SU-DHL-6 (cell line): ENCODE measurements at regions not wholly inside any gene's neighbourhood (a gene's known extent, or its start where the extent isn't known, plus 50 kb on each side); places are given as distances from the start of the nearest gene placed in this dataset.

Experiments used
- H2AFZ ChIP-seq: fragments of 200-600 bp; sonication (generic); 2 replicates; pipeline ENCODE4 v1.6.1; 2014; ENCODE audit warnings: low read depth, mild to moderate bottlenecking, moderate library complexity, mixed read lengths, antibody characterized with exemption, low read length; ENCODE audit not compliant: severe bottlenecking
- H3F3A ChIP-seq: fragments of 200-600 bp; shearing (Covaris generic); 2 replicates; pipeline ENCODE4 v1.6.0; 2016; ENCODE audit warnings: antibody characterized with exemption, mild to moderate bottlenecking; ENCODE audit not compliant: insufficient read depth
- H3K27ac ChIP-seq: fragments of 200-600 bp; sonication (generic); 2 replicates; pipeline ENCODE4 v1.5.1; 2016; ENCODE audit warnings: low read depth, mild to moderate bottlenecking, low read length, moderate library complexity, mixed read lengths
- H3K27me3 ChIP-seq: fragments of 200-600 bp; sonication (generic), shearing (Covaris generic); 2 replicates; pipeline ENCODE4 v1.6.0; 2014; ENCODE audit warnings: mild to moderate bottlenecking, low read length
- H3K36me3 ChIP-seq: fragments of 200-600 bp; sonication (generic); 2 replicates; pipeline ENCODE4 v1.6.1; 2014; ENCODE audit warnings: mild to moderate bottlenecking, low read length, mixed read lengths
- H3K4me2 ChIP-seq: fragments of 300-600, 200-600 bp; shearing (Covaris generic), sonication (generic); 2 replicates; pipeline ENCODE4 v1.6.0; 2014; ENCODE audit warnings: low read length, low read depth, mild to moderate bottlenecking; ENCODE audit not compliant: poor library complexity, severe bottlenecking
- H3K4me3 ChIP-seq: fragments of 200-600 bp; sonication (generic); 2 replicates; pipeline ENCODE4 v1.5.1; 2014; ENCODE audit warnings: antibody characterized with exemption, low read length, mild to moderate bottlenecking, mixed read lengths; ENCODE audit not compliant: insufficient read depth, poor library complexity, severe bottlenecking
- H3K79me2 ChIP-seq: fragments of 200-600 bp; sonication (generic); 2 replicates; pipeline ENCODE4 v1.6.1; 2014; ENCODE audit warnings: mild to moderate bottlenecking, low read length, moderate library complexity; ENCODE audit not compliant: insufficient read depth
- H3K9ac ChIP-seq: fragments of 200-600 bp; sonication (generic); 2 replicates; pipeline ENCODE4 v1.7.0; 2014; ENCODE audit warnings: mild to moderate bottlenecking, low read length
- H3K9me2 ChIP-seq: fragments of 200-600 bp; sonication (generic); replicated peaks from 2 replicates; pipeline ENCODE4 v1.6.1; 2014; ENCODE audit warnings: low read length; ENCODE audit not compliant: insufficient read depth
- H3K9me3 ChIP-seq: fragments of 200-600 bp; sonication (generic); 2 replicates; pipeline ENCODE4 v1.6.1; 2014; ENCODE audit warnings: low read length, mixed read lengths; ENCODE audit not compliant: insufficient read depth
- H4K20me1 ChIP-seq: fragments of 200-600 bp; sonication (generic); 2 replicates; pipeline ENCODE4 v1.6.1; 2014; ENCODE audit warnings: low read depth, mild to moderate bottlenecking, antibody characterized with exemption, low read length, moderate library complexity, mixed read lengths
- EZH2phosphoT487 ChIP-seq: fragments of 200-600 bp; sonication (generic), shearing (Covaris generic); conservative IDR thresholded peaks from 2 replicates; pipeline ENCODE4 v1.6.1; 2018; ENCODE audit warnings: mild to moderate bottlenecking, antibody characterized with exemption, low read length, moderate library complexity, mixed read lengths
- TF ChIP-seq, protein P1 (sequence below): fragments of 200-600 bp; sonication (generic); IDR thresholded peaks from one replicate; pipeline ENCODE4 v1.5.1; 2017; ENCODE audit warnings: antibody characterized with exemption, mild to moderate bottlenecking, low read length, moderate library complexity; ENCODE audit not compliant: insufficient read depth, poor library complexity, severe bottlenecking

DNA sequence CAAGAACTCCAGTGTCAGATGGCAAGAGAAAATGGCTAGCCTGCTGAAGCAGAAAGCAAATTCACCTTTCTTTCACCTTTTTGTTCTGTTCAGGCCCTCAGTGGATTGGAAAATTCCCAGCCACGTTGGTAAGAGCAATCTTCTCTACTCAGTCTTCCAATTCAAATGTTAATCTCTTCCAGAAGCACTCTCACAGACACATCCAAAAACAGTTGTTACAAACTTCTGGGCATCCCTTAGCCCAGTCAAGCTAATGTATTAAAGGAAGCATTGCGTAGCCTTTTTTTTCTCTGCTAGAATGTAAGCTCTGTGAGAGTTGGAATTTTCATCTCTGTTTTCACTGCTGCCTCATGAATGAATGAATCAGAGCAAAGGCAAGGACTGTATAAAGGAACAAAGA is 109.2 kb upstream of the ROBO2 start:
- Histone ChIP-seq H3K9me3 (no peaks in the 10 kb centered on the region), H3K4me3 (no peak overlapping the region)

DNA sequence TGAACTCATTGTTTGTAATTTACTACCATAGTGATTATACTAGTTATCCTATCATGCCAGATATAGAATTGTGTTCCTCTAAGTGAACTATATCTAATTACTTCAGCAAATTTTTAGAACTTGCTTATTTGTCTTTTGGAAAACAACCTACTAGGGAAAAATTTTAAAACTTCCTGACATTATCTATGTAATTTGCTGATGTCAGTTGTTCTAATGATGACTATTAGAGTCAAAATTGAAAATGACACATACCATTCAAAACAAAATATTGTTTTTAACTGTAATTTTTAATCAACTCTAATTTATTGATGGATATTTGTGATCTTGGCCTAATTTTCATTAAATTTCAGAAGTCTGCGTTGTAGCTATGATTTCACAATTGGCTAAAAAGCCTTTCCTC is 106.7 kb upstream of the ROBO2 start:
- Histone ChIP-seq H3K27me3 (no peaks in the 10 kb centered on the region), H3F3A (no peaks in the 10 kb centered on the region), H3K9me2 (no peaks in the 10 kb centered on the region), H3K79me2 (no peaks in the 10 kb centered on the region), H3K27ac (no peak overlapping the region), H3K9ac (no peak overlapping the region), H3K4me2 (no peak overlapping the region), H4K20me1 (no peaks in the 10 kb centered on the region), H3K4me3 (no peak overlapping the region), H2AFZ (no peak overlapping the region), H3K36me3 (no peaks in the 10 kb centered on the region), H3K9me3 (no peaks in the 10 kb centered on the region)
- no peak for TF ChIP-seq EZH2phosphoT487

More for the DNA sequence above, 109.2 kb upstream of the ROBO2 start:
- H3K9ac ChIP-seq: no peak overlapping the region
- H3K27me3 ChIP-seq: no peaks in the 10 kb centered on the region
- H3K4me2 ChIP-seq: no peak overlapping the region
- H3K9me2 ChIP-seq: no peaks in the 10 kb centered on the region
- no peak overlapping the region for H2AFZ ChIP-seq
- H3K27ac ChIP-seq: no peak overlapping the region
- no peaks in the 10 kb centered on the region for H4K20me1 ChIP-seq
- TF ChIP-seq EZH2phosphoT487: no peak
- TF ChIP-seq, protein P1, sequence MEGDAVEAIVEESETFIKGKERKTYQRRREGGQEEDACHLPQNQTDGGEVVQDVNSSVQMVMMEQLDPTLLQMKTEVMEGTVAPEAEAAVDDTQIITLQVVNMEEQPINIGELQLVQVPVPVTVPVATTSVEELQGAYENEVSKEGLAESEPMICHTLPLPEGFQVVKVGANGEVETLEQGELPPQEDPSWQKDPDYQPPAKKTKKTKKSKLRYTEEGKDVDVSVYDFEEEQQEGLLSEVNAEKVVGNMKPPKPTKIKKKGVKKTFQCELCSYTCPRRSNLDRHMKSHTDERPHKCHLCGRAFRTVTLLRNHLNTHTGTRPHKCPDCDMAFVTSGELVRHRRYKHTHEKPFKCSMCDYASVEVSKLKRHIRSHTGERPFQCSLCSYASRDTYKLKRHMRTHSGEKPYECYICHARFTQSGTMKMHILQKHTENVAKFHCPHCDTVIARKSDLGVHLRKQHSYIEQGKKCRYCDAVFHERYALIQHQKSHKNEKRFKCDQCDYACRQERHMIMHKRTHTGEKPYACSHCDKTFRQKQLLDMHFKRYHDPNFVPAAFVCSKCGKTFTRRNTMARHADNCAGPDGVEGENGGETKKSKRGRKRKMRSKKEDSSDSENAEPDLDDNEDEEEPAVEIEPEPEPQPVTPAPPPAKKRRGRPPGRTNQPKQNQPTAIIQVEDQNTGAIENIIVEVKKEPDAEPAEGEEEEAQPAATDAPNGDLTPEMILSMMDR: no peak
- no peaks in the 10 kb centered on the region for H3K36me3 ChIP-seq
- no peaks in the 10 kb centered on the region for H3F3A ChIP-seq
- H3K79me2 ChIP-seq: no peaks in the 10 kb centered on the region

DNA sequence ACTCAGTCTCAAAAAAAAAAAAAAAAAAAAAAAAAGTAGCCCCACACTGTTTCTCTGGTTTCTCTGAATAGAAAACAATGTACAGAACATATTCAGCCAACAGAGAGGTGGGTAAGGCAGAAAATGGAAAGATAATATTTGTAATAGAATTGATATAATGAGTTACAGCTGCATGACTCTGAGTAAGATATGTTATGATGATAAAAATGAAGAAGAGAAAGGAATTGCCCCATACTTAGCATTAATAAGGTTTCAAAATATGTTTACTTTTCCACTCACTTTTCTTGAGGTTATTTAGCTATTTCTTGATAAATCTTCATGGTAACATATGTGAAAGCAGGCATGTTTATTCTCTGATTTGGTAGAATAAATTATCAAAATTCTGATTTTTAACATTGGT is 100.9 kb upstream of the ROBO2 start:
- Histone ChIP-seq H3K79me2 (no peaks in the 10 kb centered on the region), H3K4me2 (no peak overlapping the region), H3K9me3 (no peaks in the 10 kb centered on the region), H4K20me1 (no peaks in the 10 kb centered on the region), H2AFZ (no peak overlapping the region), H3K27me3 (no peaks in the 10 kb centered on the region), H3K9me2 (no peaks in the 10 kb centered on the region), H3K4me3 (no peak overlapping the region), H3K9ac (no peak overlapping the region), H3K27ac (no peak overlapping the region), H3F3A (no peaks in the 10 kb centered on the region), H3K36me3 (no peaks in the 10 kb centered on the region)
- TF ChIP-seq, protein P1: no peak
- TF ChIP-seq EZH2phosphoT487: no peak

GRCh38 chr3:76940181-76940770 is 99.6 kb upstream of the ROBO2 start:
- no peak for TF ChIP-seq EZH2phosphoT487
- H4K20me1 ChIP-seq: no peaks in the 10 kb centered on the region
- no peaks in the 10 kb centered on the region for H3K27me3 ChIP-seq

More at GRCh38 chr3:76940181-76940770, 99.6 kb upstream of the ROBO2 start:
- H3F3A ChIP-seq: no peaks in the 10 kb centered on the region
- no peak overlapping the region for H2AFZ ChIP-seq
- no peak overlapping the region for H3K9ac ChIP-seq
- H3K9me2 ChIP-seq: no peaks in the 10 kb centered on the region
- H3K9me3 ChIP-seq: no peaks in the 10 kb centered on the region
- no peak overlapping the region for H3K27ac ChIP-seq
- no peak overlapping the region for H3K4me2 ChIP-seq
- H3K79me2 ChIP-seq: no peaks in the 10 kb centered on the region
- H3K36me3 ChIP-seq: no peaks in the 10 kb centered on the region
- H3K4me3 ChIP-seq: no peak overlapping the region
